K562 (cell line): ENCODE measurements at regions not wholly inside any gene's neighbourhood (a gene's known extent, or its start where the extent isn't known, plus 50 kb on each side); places are given as distances from the start of the nearest gene placed in this dataset.

Experiments used
- AFF1 ChIP-seq, 2 experiments: fragments of 450-650 bp; IDR thresholded peaks; 2 replicates each; pipeline ENCODE4 v1.6.1; 2018; ENCODE audit warnings: mild to moderate bottlenecking in 2 of 2, low read depth in 1 of 2; ENCODE audit not compliant: partially characterized antibody in 2 of 2
- HOXB6 ChIP-seq: fragments of 250-450 bp; sonication (Bioruptor Pico); IDR thresholded peaks from 2 replicates; pipeline ENCODE4 v1.5.1; 2022; ENCODE audit warnings: mild to moderate bottlenecking, borderline replicate concordance
- REST ChIP-seq, 2 experiments: fragments of 450-650 bp; formaldehyde crosslinking in 1 of 2; IDR thresholded peaks; 2 replicates each; pipeline versions ENCODE4 v1.4.0 to v1.6.1; 2014 to 2020; ENCODE audit warnings: mild to moderate bottlenecking in 2 of 2, borderline replicate concordance in 1 of 2, low read depth in 1 of 2
- SIN3A ChIP-seq, 2 experiments: fragments of 150-350 bp in 1 of 2; IDR thresholded peaks; 2 replicates each; pipeline ENCODE4 v1.6.1; 2011 to 2016; ENCODE audit warnings: borderline replicate concordance in 2 of 2, low read depth in 2 of 2, low read length in 2 of 2, mild to moderate bottlenecking in 2 of 2, moderate library complexity in 2 of 2; ENCODE audit not compliant: control insufficient read depth in 1 of 2

DNA sequence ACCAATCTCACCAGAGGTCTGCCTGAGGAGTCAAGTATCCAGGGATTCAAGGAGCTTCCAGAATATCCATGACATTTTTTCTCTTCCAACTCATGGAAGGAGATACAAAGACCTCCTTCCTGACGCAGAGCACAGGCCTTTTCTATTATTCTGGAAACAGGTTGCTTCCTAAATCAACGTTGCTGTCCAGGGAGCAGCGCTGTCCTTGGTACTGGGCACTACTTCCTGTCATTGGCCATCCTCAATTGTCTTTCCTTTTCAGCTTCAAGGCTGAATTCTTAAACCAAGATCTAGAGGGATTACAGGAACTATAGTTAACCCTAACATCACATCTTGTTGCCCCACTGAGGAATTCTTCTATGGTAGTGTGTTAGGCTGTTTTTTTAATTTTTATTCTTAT lies 50.4 kb upstream of the TBC1D21 start (continued):
- TF ChIP-seq REST (IDR thresholded peaks at IDR 0.05; ENCODE audit: borderline replicate concordance) (peak; percentile 98), REST (CRISPR knock-in tag; IDR thresholded peaks at IDR 0.05; ENCODE audit: low read depth) (peak; percentile 91), HOXB6 (CRISPR knock-in tag) (no peak), AFF1 (IDR thresholded peaks at IDR 0.05; ENCODE audit: low read depth in 1 of 2, partially characterized antibody in 2 of 2) (peak in 1 of 2 experiments; percentile 66), SIN3A (IDR thresholded peaks at IDR 0.05; ENCODE audit: borderline replicate concordance in 2 of 2, control insufficient read depth in 1 of 2, low read depth in 2 of 2, low read length in 2 of 2) (peak in 1 of 2 experiments; percentile 56; a peak in 1 of 4 replicates)
- TF ChIP-seq, all 486 proteins: peak for 12
